SU-DHL-6 (cell line): ENCODE measurements at regions not wholly inside any gene's neighbourhood (a gene's known extent, or its start where the extent isn't known, plus 50 kb on each side); places are given as distances from the start of the nearest gene placed in this dataset.

ENCODE experiments used
- H2AFZ ChIP-seq: fragments of 200-600 bp; sonication (generic); 2 replicates; pipeline ENCODE4 v1.6.1; 2014; ENCODE audit warnings: low read depth, mild to moderate bottlenecking, moderate library complexity, mixed read lengths, antibody characterized with exemption, low read length; ENCODE audit not compliant: severe bottlenecking
- H3F3A ChIP-seq: fragments of 200-600 bp; shearing (Covaris generic); 2 replicates; pipeline ENCODE4 v1.6.0; 2016; ENCODE audit warnings: antibody characterized with exemption, mild to moderate bottlenecking; ENCODE audit not compliant: insufficient read depth
- H3K27ac ChIP-seq: fragments of 200-600 bp; sonication (generic); 2 replicates; pipeline ENCODE4 v1.5.1; 2016; ENCODE audit warnings: low read depth, mild to moderate bottlenecking, low read length, moderate library complexity, mixed read lengths
- H3K27me3 ChIP-seq: fragments of 200-600 bp; sonication (generic), shearing (Covaris generic); 2 replicates; pipeline ENCODE4 v1.6.0; 2014; ENCODE audit warnings: mild to moderate bottlenecking, low read length
- H3K36me3 ChIP-seq: fragments of 200-600 bp; sonication (generic); 2 replicates; pipeline ENCODE4 v1.6.1; 2014; ENCODE audit warnings: mild to moderate bottlenecking, low read length, mixed read lengths
- H3K4me2 ChIP-seq: fragments of 300-600, 200-600 bp; shearing (Covaris generic), sonication (generic); 2 replicates; pipeline ENCODE4 v1.6.0; 2014; ENCODE audit warnings: low read length, low read depth, mild to moderate bottlenecking; ENCODE audit not compliant: poor library complexity, severe bottlenecking
- H3K4me3 ChIP-seq: fragments of 200-600 bp; sonication (generic); 2 replicates; pipeline ENCODE4 v1.5.1; 2014; ENCODE audit warnings: antibody characterized with exemption, low read length, mild to moderate bottlenecking, mixed read lengths; ENCODE audit not compliant: insufficient read depth, poor library complexity, severe bottlenecking
- H3K79me2 ChIP-seq: fragments of 200-600 bp; sonication (generic); 2 replicates; pipeline ENCODE4 v1.6.1; 2014; ENCODE audit warnings: mild to moderate bottlenecking, low read length, moderate library complexity; ENCODE audit not compliant: insufficient read depth
- H3K9ac ChIP-seq: fragments of 200-600 bp; sonication (generic); 2 replicates; pipeline ENCODE4 v1.7.0; 2014; ENCODE audit warnings: mild to moderate bottlenecking, low read length
- H3K9me2 ChIP-seq: fragments of 200-600 bp; sonication (generic); replicated peaks from 2 replicates; pipeline ENCODE4 v1.6.1; 2014; ENCODE audit warnings: low read length; ENCODE audit not compliant: insufficient read depth
- H3K9me3 ChIP-seq: fragments of 200-600 bp; sonication (generic); 2 replicates; pipeline ENCODE4 v1.6.1; 2014; ENCODE audit warnings: low read length, mixed read lengths; ENCODE audit not compliant: insufficient read depth
- H4K20me1 ChIP-seq: fragments of 200-600 bp; sonication (generic); 2 replicates; pipeline ENCODE4 v1.6.1; 2014; ENCODE audit warnings: low read depth, mild to moderate bottlenecking, antibody characterized with exemption, low read length, moderate library complexity, mixed read lengths
- CTCF ChIP-seq: fragments of 200-600 bp; sonication (generic); IDR thresholded peaks from one replicate; pipeline ENCODE4 v1.5.1; 2017; ENCODE audit warnings: antibody characterized with exemption, mild to moderate bottlenecking, low read length, moderate library complexity; ENCODE audit not compliant: insufficient read depth, poor library complexity, severe bottlenecking
- EZH2phosphoT487 ChIP-seq: fragments of 200-600 bp; sonication (generic), shearing (Covaris generic); conservative IDR thresholded peaks from 2 replicates; pipeline ENCODE4 v1.6.1; 2018; ENCODE audit warnings: mild to moderate bottlenecking, antibody characterized with exemption, low read length, moderate library complexity, mixed read lengths

GRCh38 chr5:93329756-93330155 lies 251.3 kb downstream of the NR2F1-AS1 start:
- Histone ChIP-seq H3K9me3 (no peaks in the 10 kb centered on the region), H4K20me1 (no peaks in the 10 kb centered on the region), H3K9me2 (no peaks in the 10 kb centered on the region; the same call in 1 of the 2 replicates), H3K27ac (no peak overlapping the region), H3K27me3 (no peaks in the 10 kb centered on the region), H3K9ac (no peak overlapping the region), H3K4me2 (no peak overlapping the region), H3K36me3 (no peaks in the 10 kb centered on the region), H3K79me2 (no peaks in the 10 kb centered on the region), H2AFZ (no peak overlapping the region), H3K4me3 (no peak overlapping the region), H3F3A (no peaks in the 10 kb centered on the region)
- TF ChIP-seq CTCF (no peak), EZH2phosphoT487 (no peak)

- H3F3A ChIP-seq: no peaks in the 10 kb centered on the region
- H3K4me2 ChIP-seq: no peak overlapping the region
- H3K9me3 ChIP-seq: no peaks in the 10 kb centered on the region
- H3K27me3 ChIP-seq: no peaks in the 10 kb centered on the region
- H3K36me3 ChIP-seq: no peaks in the 10 kb centered on the region
- no peak overlapping the region for H2AFZ ChIP-seq
- no peak overlapping the region for H3K9ac ChIP-seq
- TF ChIP-seq CTCF: no peak
- no peak for TF ChIP-seq EZH2phosphoT487
- H3K9me2 ChIP-seq: no peaks in the 10 kb centered on the region; the same call in 1 of the 2 replicates
- H3K27ac ChIP-seq: no peak overlapping the region
- no peaks in the 10 kb centered on the region for H4K20me1 ChIP-seq
- H3K4me3 ChIP-seq: no peak overlapping the region
- H3K79me2 ChIP-seq: no peaks in the 10 kb centered on the region
Observed at GRCh38 chr5:93328833-93329232, 252.2 kb downstream of the NR2F1-AS1 start.

- TF ChIP-seq CTCF (no peak), EZH2phosphoT487 (no peak)
- no peaks in the 10 kb centered on the region for H3K79me2 ChIP-seq
- H3K9ac ChIP-seq: no peak overlapping the region
- H3K27me3 ChIP-seq: no peaks in the 10 kb centered on the region
- H3F3A ChIP-seq: no peaks in the 10 kb centered on the region
- no peaks in the 10 kb centered on the region for H3K36me3 ChIP-seq
- H3K27ac ChIP-seq: no peak overlapping the region
- H3K4me3 ChIP-seq: no peak overlapping the region
- H4K20me1 ChIP-seq: no peaks in the 10 kb centered on the region
- no peaks in the 10 kb centered on the region for H3K9me3 ChIP-seq
- H3K4me2 ChIP-seq: no peak overlapping the region
- no peak overlapping the region for H2AFZ ChIP-seq
- H3K9me2 ChIP-seq: no peaks in the 10 kb centered on the region; the same call in 1 of the 2 replicates
Observed at GRCh38 chr5:93327605-93328004, 253.4 kb downstream of the NR2F1-AS1 start.

- Histone ChIP-seq H3K9me2 (no peaks in the 10 kb centered on the region; the same call in 1 of the 2 replicates), H3K4me3 (no peak overlapping the region), H3K27me3 (no peaks in the 10 kb centered on the region), H4K20me1 (no peaks in the 10 kb centered on the region), H3K79me2 (no peaks in the 10 kb centered on the region), H3K9me3 (no peaks in the 10 kb centered on the region), H3K4me2 (no peak overlapping the region), H2AFZ (no peak overlapping the region), H3F3A (no peaks in the 10 kb centered on the region), H3K36me3 (no peaks in the 10 kb centered on the region), H3K27ac (no peak overlapping the region), H3K9ac (no peak overlapping the region)
- no peak for TF ChIP-seq EZH2phosphoT487
- no peak for TF ChIP-seq CTCF
Observed at GRCh38 chr5:93325946-93326345, 255.1 kb downstream of the NR2F1-AS1 start.
